DMS114 treated with DMSO at 0.1 percent for 48 hours (cell line): ENCODE measurements at regions not wholly inside any gene's neighbourhood (a gene's known extent, or its start where the extent isn't known, plus 50 kb on each side); places are given as distances from the start of the nearest gene placed in this dataset.

ENCODE experiments used
- DNase-seq: peaks from one replicate; lab custom pipeline; 2025; ENCODE audit not compliant: unreplicated experiment; lab: John Stamatoyannopoulos, UW

DNA sequence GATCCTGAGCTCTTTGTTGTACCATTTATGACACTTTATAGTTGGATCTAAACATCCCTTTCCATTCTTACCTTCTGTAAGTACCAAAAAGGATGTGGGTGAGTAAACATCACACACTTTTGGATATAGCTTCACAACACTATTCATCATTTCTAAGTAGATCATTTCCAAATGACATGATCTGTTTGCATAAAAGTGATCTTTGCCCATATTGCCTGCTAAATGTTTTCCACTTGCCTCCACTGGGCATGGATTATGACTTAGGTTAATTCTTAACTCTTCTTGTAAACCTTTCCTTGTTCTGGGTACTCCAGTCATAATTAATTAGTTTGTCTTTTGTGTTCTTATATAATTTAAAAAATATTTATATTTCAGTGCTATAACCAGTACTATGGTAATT lies 244.9 kb upstream of the AGA start:
- DNase-seq, result no peak

DNA sequence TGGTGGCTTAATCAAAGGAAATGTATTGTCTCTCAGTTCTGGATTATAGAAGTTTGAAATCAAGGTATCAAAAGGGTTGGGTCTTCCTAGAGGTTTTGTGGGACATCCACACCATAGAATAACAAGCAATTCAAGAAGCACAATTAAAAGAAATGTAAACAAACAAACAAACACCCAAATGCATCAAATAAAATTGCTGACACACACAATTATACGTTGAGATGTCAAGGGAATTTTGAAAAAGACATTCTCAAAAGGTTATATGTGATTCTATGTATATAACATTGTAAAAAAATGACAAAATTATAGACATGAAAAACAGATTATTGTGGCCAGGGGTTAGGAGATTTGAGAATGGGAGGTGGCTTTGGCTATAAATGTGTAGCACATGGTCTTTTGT lies 250.7 kb upstream of the AGA start:
- DNase-seq, result no peak

DNA sequence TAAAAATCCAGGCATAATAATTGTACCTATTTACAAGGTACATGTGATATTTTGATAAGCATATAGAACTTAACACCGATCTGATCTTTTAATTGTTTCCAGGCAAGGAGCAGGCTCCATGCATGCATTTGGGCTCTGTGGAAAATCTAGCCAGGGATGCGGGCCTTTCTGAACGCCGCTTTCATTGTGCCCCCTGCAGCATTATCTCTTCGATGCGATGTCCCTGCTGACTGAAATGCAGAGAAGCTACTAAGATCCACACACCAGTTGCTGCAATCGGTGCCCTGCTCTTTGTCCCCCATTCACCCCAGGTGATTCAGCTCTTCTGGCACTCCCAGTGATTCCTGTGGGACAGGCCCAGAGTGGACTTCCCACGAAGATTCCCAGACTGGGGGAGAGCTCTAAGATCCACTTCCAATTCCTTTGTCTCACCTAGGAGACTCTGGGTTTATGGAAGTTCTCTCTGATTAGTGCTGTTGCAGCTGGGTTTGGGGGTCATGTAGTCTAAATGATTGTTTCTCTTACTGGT lies 254.3 kb upstream of the AGA start:
- DNase-seq, result no peak

DNA sequence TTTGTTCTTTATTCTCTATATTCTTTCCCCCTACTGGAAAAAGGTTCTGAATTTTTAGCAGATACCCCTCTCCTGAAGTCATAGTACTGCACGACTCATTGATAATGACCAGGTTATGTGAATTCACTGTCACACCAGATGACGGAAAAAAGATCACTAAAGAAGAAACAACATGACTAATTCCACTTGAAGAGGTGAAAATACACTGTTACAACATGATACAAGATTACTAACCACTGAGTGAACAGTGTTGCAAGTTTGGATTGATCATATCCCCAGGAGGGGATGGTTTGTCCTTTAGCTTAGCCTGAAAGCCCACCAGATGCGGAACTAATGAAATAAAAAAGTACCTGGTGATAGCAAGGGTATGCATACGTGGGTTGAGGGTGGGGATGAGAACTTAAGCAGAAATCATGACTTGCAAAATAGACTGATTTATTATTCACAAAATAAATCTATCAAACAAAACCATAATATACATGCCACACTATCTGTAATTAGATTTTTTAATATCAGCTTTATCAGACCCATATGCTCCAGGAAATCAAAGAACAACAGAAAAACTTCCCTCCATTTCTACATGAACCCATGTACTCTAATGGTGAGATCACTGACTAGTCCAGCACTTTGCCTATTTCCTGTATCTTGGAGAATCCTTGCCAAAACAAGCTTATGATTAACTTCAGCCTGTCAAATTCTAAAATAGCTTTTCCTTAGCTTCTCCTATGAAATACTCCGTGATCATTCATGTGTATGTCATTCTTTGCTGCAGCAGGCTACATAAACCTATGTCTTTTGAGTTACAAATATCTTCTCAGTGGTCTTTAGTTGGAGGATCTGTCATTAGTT lies 257.4 kb upstream of the AGA start:
- no peak for DNase-seq

DNA sequence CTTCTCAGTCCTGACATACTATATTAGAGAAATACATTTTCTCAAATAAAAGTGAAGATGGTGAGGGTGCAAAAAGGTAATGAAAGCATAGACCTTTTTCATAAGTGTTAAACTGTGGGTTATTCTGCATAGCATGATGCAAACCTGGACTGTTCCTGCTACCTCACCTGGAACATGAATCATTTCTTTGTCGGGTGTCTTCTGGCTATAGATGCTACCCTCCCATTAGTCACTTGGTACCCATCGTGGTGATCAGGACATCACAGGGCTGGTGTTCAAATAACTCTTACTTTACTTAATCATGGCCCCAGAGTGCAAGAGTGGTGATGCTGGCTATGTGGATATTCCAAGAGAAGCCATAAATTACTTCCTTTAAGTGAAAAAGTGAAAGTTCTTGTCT lies 264.7 kb upstream of the AGA start:
- no peak for DNase-seq

DNA sequence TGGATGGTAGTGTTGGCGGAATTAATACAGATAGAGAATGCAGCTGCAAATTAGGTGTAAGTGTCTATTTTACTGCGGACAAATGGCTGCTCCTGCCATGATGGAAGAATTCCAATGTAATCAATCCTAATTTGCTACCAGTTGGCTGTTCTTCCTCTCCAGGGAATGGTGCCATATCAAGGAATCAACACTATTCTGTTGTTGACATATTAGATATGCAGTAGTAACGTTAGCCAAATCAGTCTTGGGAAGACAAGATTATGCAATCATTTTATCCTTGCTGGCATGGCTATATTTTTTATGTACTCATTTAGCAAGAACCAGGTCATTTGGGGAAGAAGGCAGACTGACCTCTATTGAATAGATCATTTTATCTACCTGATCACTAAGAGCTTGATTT lies 271.2 kb upstream of the AGA start:
- no peak for DNase-seq

DNA sequence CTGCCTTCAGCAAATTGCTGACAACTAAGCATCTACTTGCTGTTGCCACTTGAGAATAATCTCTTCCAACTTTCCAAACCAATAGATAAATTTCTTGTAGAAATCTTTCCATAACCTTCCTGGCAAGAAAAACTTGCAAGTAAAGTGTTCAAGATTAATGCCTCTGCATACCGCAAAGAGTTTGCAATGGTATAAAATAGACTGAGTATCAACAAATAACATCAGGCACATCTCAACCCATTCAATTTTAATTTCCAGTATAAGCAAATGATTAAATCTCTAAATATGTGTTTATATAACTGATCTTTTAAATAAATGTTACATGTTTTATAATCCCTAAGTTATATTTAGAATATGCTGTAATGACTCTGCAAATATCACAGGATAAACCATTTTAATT lies 275.2 kb upstream of the AGA start:
- no peak for DNase-seq

DNA sequence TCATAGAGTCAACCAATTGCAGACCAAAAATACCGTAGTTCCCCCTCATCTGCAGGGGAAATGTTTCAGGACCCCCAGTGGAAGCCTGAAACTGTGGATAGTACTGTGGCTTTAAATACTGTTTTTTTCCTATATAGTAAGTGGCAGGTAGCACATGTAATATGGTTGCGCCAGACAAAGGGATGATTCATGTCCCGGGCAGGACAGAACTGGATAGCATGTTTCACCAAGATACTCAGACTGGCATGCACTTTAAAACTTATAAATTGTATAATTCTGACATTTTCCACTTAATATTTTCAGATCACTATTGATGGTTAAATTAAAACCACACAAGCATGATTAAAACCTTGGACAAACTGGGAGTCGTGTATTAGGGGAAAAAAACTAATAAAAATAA lies 276.3 kb upstream of the AGA start:
- DNase-seq, result no peak

DNA sequence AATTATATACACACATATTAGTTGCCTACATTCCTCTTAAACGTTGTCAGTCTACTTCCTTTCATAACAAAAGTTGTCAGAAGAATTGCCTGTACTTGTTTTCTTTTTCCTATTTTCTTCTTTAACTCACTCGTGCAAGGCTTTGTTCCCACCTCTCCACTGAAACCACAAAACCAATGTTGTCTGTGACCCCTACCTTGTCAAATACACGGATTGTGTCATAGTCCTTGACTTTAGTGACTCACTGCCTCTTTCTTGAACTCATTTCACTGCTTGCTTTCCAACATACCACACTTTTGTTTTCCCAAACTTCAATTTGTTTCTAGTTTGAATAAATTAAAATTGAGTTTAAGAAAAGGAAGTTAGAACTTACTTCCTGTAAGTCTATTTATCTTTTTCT lies 283.9 kb upstream of the AGA start:
- no peak for DNase-seq

DNA sequence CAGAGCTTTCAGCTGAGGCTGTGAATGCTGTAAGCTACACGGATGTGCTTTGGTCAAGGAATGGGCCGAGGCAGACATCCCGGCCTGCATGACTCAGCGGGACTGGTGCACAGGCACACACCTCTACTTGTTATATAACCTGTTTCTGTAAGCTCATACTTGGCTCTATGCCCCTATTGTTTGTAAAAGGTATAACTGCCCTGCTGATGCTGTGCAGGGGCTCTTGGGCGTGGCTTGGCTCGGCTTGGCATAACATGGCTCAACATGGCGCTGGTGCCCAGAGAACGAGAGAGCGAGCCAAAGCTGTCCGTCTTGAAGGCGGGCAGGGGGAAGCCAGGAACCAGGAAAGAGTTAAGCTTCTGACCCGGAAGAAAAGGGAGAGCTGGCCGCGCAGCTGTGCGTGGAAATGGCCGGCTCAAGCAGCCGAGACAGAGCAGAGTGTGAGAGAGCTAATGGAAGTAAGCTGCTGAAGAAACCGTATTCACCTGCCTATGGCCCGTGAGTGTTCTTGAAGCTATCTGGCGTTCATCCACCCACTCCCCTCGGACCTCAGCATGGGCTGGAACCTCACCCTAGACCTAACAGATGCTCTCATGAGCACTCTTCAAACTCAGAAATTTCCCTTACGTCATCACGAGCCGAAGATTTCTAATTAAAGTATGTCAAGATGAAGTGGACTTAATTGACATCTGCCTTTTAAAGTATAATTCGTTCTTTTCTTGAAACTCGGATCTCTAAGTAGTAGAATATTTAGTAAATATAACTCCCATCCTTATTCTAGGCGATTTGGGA lies 286.3 kb upstream of the AGA start:
- DNase-seq, result peak; percentile 14

DNA sequence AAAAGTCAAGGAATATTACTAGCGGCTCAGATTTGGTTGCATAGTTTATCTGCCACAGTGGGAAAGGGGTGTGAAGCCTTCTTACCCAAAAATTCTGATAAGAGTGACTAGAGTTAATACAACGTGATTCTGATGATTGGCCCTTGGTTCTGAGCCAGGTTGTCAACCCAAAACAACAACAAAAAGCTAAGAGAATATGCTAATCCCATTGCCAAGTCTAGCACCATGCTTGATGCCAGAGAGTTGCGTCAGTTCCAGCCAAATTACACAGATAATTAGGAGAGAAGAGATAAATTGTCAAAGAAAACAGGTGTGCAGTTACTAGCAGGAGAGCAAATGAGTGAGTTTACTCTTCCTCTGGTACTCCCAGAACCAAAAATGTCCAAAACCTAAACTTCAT lies 287.4 kb upstream of the AGA start:
- no peak for DNase-seq

DNA sequence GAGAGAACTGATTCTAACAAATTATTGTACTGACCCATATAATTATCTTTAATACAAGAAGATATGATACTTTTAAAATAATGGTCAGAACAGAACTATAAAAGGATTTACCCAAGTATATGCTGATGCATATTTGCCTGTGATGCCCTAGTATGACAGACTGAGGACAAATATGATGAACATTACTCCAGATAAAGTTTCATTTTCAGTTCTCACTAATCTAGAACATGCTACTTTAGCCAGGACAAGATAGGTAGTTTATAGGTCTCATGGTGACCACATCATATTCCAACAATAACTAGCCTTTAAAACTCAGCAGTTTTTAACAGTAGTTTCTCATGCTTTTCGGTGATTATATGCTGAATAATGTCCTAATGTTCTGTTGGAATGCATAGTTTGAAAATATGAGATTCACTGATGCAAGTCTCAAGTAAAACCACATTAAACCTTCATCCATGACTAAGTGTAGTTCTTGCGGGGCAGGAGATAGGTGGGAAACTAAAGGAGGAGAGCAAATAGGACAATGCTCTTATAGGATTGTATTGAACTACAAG lies 295.2 kb upstream of the AGA start:
- DNase-seq, result no peak

DNA sequence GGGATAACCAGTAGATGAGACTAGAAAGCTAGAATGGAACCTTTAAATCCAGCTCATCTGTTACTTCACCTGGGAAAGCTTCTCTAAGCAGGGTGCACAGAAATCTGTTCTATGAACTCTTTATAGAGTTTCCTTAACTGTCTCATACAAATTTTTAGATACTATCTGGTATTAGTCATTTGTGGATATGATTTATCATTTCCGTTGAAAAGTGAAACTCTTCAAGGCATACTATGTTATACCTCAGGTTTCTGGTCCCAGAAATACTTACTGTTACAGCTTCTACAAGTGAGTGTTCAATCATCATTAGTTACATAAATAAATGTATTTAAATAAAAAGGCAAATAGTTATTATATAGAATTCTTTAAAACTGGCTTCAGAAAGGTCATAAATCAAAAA lies 298.3 kb upstream of the AGA start:
- DNase-seq, result no peak

DNA sequence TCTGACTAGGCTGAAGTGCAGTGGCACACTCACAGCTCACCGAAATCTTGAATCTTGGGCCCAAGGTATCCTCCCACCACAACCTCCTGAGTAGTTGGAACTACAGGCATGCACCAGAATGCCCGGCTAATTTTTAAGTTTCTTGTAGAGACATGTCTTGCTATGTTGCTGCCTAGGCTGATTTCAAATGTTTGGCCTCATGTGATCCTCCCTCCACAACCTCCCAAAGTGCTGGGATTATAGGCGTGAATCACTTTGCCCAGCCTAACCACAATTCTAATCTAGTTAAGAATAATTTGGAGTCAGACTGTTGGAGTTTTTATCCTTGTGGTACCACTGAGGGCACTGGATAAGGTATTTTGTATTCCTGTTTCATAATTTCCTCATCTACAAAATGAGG lies 317.5 kb upstream of the AGA start:
- DNase-seq, result no peak

DNA sequence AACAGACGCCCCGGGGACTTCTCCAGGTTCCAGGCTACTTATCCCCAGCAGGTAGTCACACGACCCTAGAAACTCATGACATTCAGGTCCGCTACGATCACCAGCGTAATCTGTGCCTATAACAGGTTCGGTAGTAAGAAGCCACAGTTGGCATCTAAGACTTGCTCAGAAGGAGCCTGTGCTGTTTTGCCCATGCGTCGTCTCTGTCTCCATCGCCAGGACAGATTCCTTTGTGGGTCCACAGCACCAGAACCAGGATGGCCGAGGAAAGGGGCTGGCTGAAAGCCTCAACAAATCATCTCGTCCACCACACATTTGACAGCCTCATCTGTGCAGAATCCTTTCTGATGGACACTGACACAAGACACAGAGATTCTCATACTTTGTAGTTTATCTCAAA lies 319.5 kb upstream of the AGA start:
- no peak for DNase-seq

DNA sequence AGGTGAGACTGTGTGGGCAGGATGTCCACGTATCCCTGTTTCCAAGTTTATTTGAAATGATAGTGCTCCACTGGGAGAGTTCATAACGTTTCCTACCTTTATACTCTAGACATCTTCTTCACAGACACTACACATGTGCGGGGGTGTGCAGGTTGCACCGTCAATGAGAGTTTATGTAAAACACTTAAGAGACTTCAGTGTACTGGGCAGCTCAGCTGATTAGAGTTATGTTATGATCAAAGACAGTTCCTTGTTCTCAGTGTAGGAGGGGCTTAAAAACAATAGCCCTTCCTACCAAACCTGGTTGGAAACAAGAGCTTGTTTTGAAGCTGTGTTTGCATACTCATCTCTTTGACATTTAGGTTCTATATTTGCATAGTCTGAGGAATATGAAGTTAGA lies 326.9 kb upstream of the AGA start:
- DNase-seq, result no peak

DNA sequence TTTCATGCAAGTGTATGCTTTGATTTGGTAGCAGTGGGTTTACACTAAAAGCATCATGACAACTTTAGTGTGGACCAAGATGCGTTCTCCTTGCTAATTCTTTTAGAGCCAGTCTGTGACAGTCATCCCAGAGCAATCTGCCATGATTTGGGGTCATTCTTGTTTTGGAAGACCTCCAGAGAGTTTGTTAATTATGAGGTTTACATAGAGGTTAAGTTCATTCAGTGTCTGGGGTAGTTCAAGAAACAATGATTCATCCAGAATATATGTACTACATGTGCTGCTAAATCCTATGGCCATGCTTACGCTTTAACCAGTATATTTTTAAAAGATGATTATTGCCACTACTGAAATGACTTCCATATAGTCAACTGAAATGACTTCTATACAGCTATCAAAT lies 328.5 kb upstream of the AGA start:
- DNase-seq, result no peak

DNA sequence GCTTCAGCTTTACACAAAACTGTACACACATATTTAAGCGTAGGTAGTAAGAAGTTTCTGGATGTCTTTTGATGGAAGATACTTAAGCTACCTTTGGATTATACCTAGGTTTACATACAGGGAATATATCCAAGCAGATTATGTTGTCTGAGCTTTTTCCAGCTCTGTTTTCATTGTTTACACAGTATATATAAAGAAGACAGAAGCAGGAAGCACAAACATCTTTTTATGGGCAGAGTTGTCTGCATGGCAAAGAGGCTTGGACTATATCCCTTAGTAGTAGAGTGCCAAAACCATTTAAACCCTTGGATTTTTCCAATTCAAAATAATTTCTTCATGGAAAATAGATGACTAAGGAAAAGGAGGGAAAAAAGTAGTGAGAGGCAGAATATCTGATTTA lies 329.4 kb upstream of the AGA start:
- DNase-seq, result no peak

DNA sequence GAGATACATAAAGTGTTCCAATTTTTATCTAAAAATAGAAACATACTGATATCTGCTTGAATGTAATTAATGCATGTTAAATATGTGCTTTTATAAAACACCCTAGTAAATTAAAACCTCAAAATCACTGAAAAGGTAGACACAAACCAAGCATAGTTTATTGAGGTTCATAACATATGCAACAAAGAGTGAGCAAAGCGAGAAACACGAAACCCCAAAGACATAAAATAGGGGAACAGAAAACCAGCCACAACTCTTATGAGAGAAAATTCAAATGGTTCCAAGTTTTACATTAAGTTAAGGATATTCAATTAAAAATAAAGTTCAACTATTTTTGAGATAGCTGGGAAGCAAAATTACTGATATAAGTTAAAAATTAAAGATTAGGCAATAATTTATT lies 336.4 kb upstream of the AGA start:
- no peak for DNase-seq

DNA sequence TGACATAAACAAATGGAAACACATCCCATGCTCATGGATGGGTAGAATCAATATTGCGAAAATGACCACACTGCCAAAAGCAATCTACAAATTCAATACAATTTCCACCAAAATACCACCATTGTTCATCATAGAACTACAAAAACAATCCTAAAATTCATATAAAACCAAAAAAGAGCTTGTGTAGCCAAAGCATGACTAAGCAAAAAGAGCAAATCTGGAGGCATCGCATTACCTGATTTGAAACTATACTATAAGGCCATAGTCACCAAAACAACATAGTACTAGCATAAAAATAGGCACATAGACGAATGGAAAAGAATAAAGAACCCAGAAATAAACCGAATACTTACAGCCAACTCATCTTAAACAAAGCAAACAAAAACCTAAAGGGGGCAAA lies 342.8 kb upstream of the AGA start:
- DNase-seq, result no peak

DNA sequence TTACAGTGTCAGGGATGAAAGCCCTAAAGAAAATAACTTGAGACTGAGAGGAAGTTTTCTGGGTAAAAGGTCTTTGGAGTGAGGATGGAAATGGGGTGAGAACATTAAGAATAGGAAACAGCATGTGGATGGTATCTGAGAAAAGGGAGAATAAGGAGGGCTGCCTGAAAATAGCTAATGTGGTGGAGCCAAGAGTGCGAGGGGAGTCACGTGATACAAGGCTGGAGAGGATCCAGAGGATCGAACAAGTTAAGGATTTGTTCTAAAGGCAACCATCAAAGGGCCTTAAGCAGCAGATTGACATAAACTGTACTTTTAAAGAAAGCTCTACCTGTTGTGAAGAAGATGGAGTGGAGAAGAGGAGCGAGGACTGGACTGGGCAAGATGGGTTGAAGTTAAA lies 347.4 kb upstream of the AGA start:
- no peak for DNase-seq

DNA sequence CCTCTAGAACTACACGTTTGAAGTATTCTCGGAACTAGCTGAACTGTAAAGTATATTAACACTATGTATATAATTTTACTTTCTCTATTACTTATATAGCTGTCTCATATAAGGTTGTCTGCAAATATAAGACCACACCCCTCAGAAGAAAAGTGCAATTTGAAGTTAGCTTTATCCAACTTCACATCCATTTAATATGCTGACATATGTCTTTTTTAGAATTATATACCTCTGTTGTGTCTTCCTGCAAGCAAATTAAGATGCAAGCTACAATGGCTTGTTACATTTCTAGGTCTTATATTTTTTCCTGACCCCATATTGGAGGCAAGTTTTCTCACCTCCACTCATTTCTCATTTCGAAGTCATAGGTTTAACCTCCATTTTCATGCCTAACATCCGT lies 349.0 kb upstream of the AGA start:
- no peak for DNase-seq
